Sigmoid colon (tissue), 3 donors: ENCODE measurements at regions not wholly inside any gene's neighbourhood (a gene's known extent, or its start where the extent isn't known, plus 50 kb on each side); places are given as distances from the start of the nearest gene placed in this dataset.

ENCODE experiments used
- POLR2A ChIP-seq, 2 donors: fragments of 450-650 bp; IDR thresholded peaks; one replicate each; pipeline ENCODE4 v1.6.1; 2016; ENCODE audit warnings: antibody characterized with exemption in 2 of 2, mild to moderate bottlenecking in 2 of 2, moderate library complexity in 2 of 2
- TF ChIP-seq, protein P1 (sequence below), 4 experiments: fragments of 450-650 bp in 3 of 4; fragments of 200-600 bp in 1 of 4; IDR thresholded peaks; one replicate each; pipeline ENCODE4 v1.5.1; 2016 to 2019; ENCODE audit warnings: antibody characterized with exemption in 4 of 4, mild to moderate bottlenecking in 3 of 4, moderate library complexity in 2 of 4

DNA sequence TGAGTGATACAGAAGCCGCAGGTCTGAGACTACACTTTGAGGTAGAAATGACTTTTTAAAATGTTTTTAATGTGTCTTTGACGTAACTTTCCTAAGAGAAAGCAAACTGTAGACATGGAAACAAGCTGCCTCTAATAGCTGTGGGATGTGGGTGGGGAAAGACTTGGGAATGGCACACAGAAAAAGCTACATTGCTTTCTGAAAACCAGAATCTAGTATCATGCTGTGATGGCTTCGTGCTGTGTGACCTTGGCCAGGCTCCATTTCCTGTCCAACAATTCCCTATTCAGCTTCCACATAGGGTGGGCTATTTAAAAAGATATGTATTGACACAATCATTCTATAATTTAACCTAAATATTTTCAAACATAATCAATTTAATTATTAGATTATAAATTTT is 909.1 kb downstream of the NCAM2 start:
- no peak for TF ChIP-seq POLR2A (IDR thresholded peaks at IDR 0.05)
- TF ChIP-seq, protein P1, sequence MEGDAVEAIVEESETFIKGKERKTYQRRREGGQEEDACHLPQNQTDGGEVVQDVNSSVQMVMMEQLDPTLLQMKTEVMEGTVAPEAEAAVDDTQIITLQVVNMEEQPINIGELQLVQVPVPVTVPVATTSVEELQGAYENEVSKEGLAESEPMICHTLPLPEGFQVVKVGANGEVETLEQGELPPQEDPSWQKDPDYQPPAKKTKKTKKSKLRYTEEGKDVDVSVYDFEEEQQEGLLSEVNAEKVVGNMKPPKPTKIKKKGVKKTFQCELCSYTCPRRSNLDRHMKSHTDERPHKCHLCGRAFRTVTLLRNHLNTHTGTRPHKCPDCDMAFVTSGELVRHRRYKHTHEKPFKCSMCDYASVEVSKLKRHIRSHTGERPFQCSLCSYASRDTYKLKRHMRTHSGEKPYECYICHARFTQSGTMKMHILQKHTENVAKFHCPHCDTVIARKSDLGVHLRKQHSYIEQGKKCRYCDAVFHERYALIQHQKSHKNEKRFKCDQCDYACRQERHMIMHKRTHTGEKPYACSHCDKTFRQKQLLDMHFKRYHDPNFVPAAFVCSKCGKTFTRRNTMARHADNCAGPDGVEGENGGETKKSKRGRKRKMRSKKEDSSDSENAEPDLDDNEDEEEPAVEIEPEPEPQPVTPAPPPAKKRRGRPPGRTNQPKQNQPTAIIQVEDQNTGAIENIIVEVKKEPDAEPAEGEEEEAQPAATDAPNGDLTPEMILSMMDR (IDR thresholded peaks at IDR 0.05) = no peak
